ENCODE measurements at regions not wholly inside any gene's neighbourhood (a gene's known extent, or its start where the extent isn't known, plus 50 kb on each side); places are given as distances from the start of the nearest gene placed in this dataset.

DNA sequence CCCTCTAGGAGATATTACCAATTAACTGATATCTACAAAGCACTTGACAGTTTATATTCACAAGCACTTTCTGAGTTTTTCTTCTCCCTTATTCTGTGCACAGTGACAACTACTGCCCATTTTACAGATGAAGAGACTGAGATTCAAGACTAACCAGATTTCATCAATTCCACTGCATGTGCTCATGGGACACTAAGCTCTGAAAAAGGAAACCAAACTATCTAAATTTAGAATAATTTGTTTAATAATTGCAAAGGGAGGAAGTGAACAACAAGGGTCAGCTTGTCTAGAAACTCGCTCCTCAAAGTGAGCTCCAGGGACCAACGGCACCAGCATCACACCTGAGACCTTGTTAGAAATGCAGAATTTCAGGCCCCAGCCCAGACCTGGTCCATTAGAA, 50.8 kb upstream of the MYLIP start:
- DNase-seq, result no peak

DNA sequence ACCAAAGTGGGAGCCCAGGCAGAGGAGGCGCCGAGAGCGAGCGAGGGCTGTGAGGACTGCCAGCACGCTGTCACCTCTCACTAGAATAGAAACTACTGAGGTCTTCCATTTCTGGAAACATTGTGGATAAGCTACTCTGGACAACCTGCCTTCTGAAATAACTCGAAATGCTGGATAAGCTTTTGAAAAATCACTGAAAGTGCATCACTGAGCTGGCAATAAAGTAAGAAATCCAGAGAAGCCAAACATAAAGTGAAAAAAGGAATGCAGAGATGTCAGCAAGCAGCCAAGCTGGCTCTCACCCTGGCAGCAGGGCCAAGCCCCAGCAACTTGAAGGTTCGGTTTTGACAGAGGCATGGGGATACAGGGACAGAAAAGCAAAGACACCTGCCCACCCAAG, 59.2 kb upstream of the MYLIP start:
- no peak for DNase-seq

DNA sequence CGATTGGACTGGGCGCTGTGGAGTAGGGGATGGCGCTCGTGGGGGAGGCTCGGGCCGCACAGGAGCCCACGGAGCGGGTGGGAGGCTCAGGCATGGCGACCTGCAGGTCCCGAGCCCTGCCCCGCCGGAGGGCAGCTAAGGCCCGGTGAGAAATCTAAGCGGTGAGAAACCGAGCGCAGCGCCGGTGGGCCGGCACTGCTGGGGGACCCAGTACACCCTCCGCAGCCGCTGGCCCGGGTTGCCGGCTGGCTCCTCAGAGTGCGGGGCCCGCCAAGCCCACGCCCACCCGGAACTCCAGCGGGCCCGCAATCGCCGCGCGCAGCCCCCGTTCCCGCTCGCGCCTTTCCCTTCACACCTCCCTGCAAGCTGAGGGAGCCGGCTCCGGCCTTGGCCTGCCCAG, 59.7 kb upstream of the MYLIP start:
- DNase-seq, result no peak

DNA sequence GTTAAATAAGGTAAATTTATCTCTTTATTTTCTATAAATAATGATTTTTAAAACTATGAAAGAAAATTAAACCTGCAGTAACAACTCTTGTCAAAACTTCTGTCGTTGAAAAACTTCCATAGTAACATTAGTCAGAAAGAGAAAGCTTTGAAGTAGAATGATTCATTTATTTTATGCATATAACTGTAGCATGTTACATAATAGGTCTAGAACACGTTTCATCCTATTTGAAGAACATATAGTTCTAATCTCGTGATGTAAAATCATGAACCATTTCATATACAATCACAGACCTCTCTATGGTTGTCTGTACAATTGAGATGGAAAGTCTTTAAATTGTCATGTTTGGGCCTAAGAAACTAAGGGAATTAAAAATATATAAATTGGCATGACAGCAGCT, 61.3 kb upstream of the MYLIP start:
- DNase-seq, result no peak

DNA sequence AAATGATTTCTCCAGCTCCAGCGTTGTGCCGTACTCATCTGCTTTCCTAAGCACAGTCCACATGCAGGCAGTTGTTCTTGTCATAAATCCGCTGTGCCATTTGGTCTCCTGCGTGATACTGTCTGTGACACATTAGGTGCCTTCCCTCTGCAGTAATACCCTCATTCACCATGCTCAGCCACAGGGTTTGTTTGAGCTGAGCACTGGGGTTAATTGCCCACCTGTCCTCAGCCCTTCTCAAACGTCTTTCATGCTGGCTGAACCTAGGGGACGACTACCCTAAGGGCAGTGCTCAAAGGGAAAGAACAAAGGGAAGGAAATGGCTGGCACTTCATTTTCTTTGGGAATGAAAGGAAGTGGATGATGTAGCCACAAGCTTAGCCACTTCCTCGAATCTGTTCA, 64.2 kb upstream of the MYLIP start:
- peak; percentile 54 for DNase-seq

DNA sequence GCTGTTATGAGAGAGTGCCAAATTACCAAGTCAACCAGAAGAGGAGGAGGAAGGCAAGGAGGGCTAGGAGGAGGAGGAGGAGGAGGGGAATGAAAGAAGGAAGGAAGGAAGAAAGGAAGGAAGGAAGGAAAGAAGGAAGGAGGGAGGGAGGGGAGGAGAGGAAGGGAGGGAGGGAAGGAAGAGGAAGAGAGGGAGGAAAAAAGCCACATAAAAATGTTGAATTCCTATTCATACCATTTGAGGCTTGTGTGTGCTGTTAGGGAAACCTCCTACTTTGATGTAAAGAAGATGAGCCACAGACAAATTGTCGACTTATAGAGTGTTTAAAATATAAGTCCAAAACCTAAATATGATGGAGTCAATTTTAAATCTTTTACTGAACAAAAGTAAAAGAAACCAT, 65.3 kb upstream of the MYLIP start:
- no peak for DNase-seq

DNA sequence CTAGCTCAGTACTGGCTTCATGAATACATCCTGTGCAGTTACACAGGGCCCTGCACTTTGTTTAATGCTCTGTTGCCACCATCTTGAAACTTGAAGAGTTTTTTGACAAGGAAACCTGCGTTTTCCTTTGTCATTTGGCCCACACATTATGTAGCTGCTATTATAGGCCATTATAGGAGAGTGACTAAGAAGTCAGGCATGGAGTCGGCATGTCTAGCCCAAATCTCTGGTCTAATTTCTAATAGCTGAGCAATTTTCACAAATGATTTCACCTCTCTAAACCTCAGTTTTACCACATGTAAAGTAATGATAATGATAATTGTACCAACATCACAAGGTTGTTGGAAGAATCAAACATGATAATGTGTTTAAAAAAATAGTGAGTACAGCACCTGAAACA, 67.1 kb upstream of the MYLIP start:
- DNase-seq, result no peak

DNA sequence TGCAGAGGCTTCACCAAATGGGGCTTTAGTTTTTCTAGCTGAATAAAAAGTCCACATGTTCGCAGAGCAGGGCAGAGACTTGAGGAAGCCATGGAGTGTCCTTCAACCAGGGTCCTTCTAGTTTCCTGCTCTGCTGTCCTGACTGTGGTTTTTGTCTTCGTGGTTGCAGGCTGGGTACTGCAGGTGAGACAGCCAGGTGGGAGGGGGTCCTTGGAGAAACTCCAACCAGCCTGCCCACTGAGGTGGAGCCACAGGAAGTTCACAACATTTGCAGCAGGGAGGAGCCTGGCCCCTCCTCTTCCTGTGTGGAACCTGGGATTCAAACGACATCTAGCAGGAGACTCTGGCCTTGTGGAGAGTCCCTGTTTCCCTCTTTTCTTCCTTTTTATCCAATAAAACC, 68.8 kb upstream of the MYLIP start:
- no peak for DNase-seq

DNA sequence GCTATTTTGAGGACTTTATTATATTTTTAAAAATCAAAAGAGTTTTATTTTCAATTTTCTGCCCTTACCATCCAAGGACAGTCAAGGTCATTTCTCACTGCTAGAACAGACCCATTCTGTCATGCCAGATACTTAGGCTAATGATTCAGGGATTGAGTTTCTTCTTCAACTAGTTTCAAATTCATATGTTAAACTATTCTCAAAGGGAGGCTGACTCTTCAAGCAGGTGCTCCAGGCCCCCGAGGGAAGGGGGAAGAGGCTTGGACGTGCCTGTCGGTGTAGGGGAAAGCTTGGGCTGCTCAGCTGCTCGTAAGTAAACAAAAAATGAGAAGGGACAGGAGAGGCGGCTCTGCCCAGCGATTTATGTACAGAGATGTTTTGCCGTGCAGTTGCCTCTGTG, 69.4 kb upstream of the MYLIP start:
- peak; percentile 55 for DNase-seq

DNA sequence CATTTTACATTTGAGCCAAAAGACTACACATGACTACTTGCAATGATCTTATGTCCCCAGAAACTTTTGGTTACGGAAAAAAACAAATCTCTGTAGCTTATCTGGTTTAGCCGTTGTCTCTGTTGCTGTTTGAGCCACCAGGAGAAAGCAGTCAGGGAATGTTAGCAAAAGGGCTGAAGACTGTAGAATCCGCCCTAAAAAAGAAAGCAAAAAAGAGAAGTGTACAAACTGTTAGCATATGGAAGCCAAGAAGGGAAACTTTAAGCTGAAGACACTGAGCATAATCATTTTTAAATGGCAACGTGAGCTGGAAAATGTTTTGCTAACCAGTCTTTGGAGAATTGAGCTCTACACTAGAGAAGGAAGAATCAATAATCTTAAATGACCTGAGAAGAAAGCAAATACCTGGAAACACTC, 69.9 kb upstream of the MYLIP start:
- DNase-seq, result no peak

DNA sequence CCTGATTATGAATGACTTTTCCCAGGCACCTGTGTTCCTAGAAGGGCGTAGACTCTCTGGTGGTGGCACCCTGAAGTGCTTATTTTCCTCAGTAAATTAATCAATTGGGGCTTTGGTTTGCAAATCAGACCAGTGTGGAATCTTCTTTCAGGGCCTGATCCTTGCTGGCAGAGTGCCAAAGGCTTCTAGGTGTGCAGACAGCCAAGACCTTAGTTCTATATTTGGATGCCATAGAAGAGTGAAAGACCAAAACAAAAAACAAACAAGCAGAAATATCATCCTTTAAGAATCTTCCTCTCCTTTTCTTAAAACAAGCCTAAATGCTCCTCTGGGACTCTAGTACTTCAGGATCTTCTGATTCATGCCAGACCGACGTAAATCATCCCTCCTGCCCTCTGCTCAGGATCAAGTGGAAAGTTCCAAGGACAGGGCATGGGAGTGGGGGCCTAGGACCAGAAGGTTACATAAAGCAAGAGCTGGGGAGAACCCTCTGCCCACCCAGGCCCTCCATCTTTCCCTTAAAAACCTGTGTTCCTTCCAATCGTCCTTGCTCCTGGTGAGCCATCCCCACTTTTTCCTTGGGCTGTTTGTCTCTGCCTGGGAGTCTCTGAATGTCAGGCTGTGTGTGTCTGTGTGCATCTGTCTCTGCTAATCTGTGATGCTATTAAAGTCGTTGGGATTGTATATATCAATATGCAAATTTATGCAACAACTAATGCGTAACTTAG, 70.5 kb upstream of the MYLIP start:
- no peak for DNase-seq

DNA sequence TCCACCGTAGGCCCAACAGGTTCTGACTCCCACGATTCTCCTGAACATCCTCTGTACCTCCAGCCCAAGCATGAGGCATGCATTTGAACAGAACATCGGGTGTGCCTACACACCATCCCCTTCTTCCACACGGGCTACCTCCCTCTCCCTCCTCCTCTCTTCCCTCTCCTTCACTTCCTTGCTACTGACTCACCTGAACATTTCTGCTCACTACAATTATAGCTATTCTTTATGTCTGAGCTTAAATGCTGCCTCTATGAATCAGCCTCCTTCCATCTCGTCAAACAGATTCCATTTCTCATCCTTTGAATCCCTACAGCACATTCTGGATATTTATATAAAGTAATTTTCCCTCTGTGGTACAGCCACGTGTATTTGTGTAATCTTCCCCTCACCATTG, 71.4 kb upstream of the MYLIP start:
- no peak for DNase-seq

DNA sequence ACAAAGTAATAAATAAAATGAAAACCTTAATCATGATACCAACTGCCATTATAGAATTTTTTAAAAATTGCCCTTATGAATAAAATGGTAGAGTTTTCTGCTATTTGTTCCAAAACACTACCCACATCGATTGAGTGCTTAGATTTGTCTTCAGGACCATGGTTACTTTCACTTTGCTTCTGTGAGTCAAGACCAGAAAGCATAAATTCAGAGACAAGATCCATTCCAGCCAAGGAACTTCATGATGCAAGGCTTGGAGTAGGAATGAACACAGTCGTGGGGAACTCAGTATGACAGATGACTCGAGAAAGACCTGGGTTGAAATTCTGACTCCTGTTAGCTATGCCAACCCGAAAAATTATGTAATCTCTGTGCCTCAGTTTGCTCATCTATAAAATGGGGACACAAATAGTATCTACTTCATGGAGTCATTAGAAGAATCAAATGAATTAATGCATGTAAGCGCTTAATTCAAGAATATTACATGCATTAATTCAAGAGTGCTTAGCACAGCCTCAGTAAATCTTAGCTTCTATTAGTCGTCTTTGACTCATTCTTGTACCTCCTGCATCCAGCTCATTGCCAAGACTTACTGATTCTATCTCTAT, 72.5 kb upstream of the MYLIP start:
- DNase-seq, result no peak

DNA sequence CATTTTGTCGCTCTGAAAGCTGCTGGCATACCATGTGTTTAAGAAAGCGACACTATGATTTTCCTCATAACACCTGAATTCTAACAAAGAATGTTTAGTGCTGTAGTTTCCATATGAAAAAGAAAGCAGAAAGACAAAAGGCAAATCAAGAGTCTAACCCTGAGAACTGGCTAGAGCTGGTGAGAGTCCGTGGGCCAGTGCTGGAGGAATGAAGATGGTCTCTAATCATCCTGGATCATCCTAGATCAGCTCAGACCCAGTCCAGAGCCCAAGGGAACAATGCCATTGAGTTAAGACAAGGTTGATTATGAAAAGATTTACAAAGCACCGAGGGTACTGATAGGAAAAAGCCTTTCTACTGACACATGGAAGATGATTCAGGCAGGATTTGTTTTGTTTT, 73.0 kb upstream of the MYLIP start:
- no peak for DNase-seq

DNA sequence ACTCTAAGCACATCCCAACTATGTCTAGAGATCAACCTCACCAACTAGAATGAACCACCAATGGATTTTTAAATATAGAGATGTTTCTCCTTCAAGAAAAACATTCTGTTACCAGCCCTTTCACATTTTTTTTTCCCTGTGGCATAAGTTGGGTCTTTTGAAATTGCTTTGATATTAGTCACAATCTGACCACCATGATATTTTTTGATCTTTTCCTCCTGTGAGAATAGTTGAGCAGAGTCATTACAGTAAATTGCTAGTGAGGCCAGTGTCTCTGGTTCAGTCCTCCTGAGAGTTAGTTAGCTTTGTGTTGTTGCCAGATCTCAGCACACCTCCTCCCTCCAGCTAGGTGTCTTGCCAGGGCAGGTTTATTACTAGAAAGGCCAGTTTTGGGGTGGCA, 79.7 kb upstream of the MYLIP start:
- DNase-seq, result no peak

DNA sequence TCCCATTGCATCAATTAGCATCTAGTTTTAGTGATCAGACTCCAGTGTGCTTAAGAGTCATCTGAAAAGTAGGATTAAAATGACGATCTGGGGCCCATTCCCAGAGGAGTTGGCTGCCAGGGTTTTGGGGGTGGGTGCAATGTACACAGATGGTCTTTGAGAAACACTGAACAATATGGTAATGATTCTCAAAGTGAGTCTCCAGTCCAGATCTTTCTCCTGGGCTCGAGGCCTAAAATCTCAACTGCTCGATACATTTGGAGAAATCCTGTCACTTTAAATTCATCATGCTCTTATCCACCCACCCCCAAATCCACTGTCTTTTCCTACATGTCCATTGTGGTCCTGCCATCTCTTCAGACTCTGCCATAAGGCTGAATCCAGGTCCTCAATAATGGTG, 80.7 kb upstream of the MYLIP start:
- no peak for DNase-seq

DNA sequence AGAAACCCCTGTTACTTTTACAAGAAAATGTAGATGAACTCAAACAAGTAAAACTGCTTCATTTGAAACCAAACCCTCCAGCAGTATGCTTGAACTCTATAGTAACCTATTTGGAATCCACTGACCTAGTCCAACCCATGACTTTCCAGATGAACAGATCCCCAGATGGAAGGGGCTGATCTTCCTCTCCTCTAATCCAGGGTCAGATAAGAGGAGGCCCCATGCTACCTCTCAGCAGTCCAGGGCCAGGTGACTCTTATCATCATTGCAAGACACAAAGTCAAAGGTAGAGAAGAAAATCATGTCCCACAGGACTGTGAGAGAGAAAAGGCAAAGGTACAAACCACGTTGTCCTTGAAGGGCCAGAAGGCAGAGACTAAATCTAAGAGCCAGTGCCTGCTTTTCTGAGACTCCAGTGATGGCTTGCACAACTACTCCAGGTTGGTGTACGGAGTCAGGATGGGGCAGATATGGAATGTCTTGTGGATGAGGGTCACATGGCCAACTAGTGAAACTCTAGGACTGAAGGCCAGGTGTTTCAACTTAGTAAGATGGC, 81.4 kb upstream of the MYLIP start:
- DNase-seq, result no peak

DNA sequence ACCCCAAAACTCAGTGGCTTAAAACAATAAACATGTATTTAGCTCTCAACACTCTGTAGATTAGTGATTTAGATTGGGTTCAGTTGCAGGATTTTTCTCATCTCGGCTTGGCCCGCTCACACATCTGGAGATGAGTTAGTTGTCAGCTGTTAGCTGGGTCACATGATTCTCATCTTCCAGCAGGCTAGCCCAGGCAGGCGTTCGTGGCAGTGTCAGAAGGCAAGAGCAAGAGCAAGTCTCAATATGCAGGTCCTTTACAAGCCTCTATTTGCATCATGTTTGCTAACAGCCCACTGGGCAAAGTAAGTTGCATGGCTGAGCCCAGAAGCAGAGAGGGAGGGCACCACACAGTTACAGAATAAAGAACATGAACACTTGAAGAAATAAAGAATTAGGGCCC, 83.6 kb upstream of the MYLIP start:
- DNase-seq, result no peak

DNA sequence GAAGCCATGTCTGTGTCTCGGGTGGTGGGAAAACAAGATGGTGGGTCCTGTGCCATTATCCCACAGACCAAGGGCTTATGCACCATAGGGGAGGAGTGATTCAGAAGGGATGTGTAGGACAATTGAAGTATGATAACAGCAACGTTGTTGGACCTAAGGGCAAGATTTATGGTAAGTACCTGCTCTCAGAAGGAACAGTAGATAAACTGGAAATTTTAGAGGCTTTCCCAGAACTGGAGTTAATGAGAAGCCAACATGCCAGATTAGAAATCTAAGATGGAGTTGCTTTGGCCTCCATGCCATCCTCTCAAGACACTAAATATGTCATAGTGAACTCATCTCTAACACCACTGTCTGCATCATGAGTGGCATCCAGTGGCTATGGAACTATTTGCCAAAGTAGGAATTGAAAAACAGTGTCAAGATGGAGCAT, 84.7 kb upstream of the MYLIP start:
- no peak for DNase-seq

DNA sequence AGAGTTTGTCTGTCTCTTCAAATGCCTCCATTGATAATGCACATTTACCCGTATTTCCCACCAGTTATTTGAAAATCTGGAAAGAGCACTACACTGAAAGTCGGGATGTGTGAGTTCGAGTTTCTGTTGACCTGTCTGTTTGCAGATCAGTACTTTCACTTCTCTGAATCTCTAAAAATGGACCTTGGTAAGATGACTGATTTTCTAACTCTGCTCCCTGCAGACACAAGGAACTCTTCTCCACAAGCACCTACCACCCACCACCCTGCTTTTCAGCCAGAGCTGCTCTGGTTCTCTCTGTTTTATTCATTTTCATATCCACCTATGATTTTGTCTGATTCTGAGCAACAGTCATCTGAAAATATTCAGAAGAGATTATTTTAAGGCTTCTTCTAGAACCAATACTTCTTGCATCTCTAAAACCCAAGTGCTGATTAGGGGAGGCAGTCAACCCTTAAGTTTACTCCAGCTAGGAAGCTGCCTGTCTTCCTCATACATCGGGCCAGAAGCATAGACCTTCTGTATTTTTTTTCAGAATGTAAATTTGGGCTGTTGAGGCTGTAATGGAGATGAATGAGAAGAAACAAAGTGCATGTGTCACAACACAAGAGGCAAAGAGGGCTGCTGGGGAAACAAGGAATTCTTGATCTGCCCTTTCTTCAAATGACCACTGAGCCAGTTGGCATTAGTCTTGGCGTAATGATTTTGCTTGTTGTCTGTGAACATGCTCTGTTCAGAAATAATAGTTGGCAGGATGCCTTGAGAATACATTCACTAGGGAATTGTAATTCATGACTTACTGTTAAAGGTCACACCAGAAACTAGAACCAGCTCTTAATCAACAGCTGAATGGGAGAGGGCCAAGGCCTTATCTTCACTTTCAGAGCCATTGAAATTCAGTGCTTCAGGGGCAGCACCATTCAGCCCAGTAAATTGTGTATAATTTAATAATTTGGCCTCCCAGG, 85.4 kb upstream of the MYLIP start:
- no peak for DNase-seq

DNA sequence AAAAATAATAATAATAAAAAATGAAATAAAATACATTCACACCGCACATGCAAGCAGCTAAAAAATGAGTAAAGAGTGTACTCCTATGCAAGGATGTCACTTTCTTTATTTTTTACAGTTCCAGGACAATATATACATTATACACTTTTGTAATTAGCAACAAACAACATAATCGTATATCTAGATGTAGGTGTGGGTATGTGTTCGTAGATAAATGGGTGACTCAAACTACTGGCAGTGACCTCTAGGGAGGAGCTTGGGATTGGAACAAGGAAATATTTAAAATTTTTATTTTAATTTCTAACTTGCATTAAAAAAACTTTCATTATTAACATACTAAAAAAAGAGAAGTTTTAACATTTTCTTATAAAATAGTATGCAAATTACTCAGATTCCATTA, 86.1 kb upstream of the MYLIP start:
- DNase-seq, result no peak

DNA sequence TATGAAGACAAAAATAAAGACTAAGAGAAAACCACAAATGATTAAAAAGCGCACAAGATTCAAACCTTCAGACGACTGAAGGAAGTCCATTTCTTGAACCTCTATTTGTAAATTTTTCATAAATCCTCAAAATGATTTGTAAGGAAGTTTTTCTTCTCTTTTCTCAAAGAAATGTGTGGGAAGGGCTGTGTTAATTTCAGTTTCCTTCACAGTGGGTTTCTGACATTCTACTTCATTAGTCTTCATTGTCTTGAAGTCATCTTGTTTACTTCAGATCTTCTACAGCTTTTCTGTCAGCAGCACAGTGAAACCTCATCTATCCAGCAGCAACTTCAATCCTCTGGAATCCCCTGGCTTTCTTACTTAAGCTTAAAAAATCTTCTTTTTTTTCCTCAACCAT, 87.6 kb upstream of the MYLIP start:
- DNase-seq, result no peak

DNA sequence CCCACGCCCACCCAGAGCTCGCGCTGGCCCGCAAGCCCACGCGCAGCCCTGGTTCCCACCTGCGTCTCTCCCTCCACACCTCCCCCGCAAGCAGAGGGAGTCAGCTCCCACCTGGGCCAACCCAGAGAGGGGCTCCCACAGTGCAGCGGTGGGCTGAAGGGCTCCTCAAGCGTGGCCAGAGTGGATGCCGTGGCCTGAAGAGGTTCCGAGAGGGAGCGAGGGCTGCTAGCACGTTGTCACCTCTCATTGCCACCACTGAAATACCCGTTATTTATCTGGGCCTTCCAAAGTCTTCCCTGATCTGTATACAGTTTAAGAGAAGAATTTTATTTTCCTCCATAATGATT, 88.3 kb upstream of the MYLIP start:
- no peak for DNase-seq

Measured in NCI-H187 treated with DMSO at 0.1 percent for 48 hours (cell line).